IMR-90 (cell line): ENCODE measurements at regions not wholly inside any gene's neighbourhood (a gene's known extent, or its start where the extent isn't known, plus 50 kb on each side); places are given as distances from the start of the nearest gene placed in this dataset.

Experiments
- ATAC-seq: fragments of 200-7000 bp; cut with Tn5 transposase; 2 replicates; pipeline ENCODE4 v1.9.1; 2020; ENCODE audit warnings: low read depth, mild to moderate bottlenecking, moderate library complexity
- BruUV-seq: library from RNA; stranded (reverse); fragments of 400-500 nt; replicated peaks from 2 replicates; lab custom pipeline; 2021; lab: Mats Ljungman, UMichigan
- CTCF ChIA-PET: fragments of 300-600 bp; formaldehyde crosslinking; extraction: SDS; loops from one replicate; lab custom pipeline; 2021; ENCODE audit warnings: antibody characterized with exemption; lab: Yijun Ruan, JAX
- POLR2A ChIA-PET: fragments of 300-600 bp; sonication (Branson Sonifier 250); formaldehyde crosslinking; loops from one replicate; lab custom pipeline; 2022; ENCODE audit warnings: antibody characterized with exemption; ENCODE audit not compliant: unreplicated experiment; lab: Charles Lee
- DNase-seq: peaks from one replicate; pipeline ENCODE4 v3.0.0; 2013
- H2AFZ ChIP-seq: replicated peaks from 2 replicates; pipeline ENCODE3; 2013; ENCODE audit warnings: low read length, mild to moderate bottlenecking; ENCODE audit not compliant: poor library complexity
- H2AK5ac ChIP-seq: 2 replicates; pipeline ENCODE4 v1.6.1; 2013; ENCODE audit warnings: low read depth, low read length, inconsistent platforms
- H2AK9ac ChIP-seq: replicated peaks from 2 replicates; pipeline ENCODE3; 2013; ENCODE audit warnings: mild to moderate bottlenecking, low read depth, low read length, moderate library complexity; ENCODE audit not compliant: poor library complexity
- H2BK120ac ChIP-seq: 2 replicates; pipeline ENCODE4 v1.6.1; 2013; ENCODE audit warnings: low read depth, low read length, inconsistent platforms
- H2BK15ac ChIP-seq: 3 replicates; pipeline ENCODE4 v1.6.1; 2013; ENCODE audit warnings: low read depth, low read length, inconsistent platforms
- H2BK20ac ChIP-seq: 2 replicates; pipeline ENCODE4 v1.6.1; 2013; ENCODE audit warnings: low read depth, mild to moderate bottlenecking, inconsistent platforms, low read length, moderate library complexity
- H2BK5ac ChIP-seq: 2 replicates; pipeline ENCODE4 v1.6.1; 2013; ENCODE audit warnings: mild to moderate bottlenecking, low read depth, low read length, inconsistent platforms; ENCODE audit not compliant: poor library complexity, severe bottlenecking
- H3K14ac ChIP-seq: replicated peaks from 2 replicates; pipeline ENCODE4 v1.6.1; 2013; ENCODE audit warnings: low read depth, low read length, inconsistent platforms
- H3K18ac ChIP-seq: 2 replicates; pipeline ENCODE4 v1.6.1; 2013; ENCODE audit warnings: low read depth, low read length, control low read depth
- H3K23ac ChIP-seq: 2 replicates; pipeline ENCODE4 v1.6.1; 2013; ENCODE audit warnings: low read depth, low read length, inconsistent platforms
- H3K27ac ChIP-seq: 2 replicates; pipeline ENCODE4 v1.5.1; 2013; ENCODE audit warnings: mild to moderate bottlenecking, control low read depth, low read length; ENCODE audit not compliant: insufficient read depth
- H3K27me3 ChIP-seq: 2 replicates; pipeline ENCODE4 v1.6.1; 2013; ENCODE audit warnings: low read length; ENCODE audit not compliant: control insufficient read depth, insufficient read depth
- H3K36me3 ChIP-seq: 2 replicates; pipeline ENCODE4 v1.6.1; 2013; ENCODE audit warnings: low read length, mixed read lengths; ENCODE audit not compliant: control insufficient read depth, insufficient read depth
- H3K4ac ChIP-seq: 2 replicates; pipeline ENCODE4 v1.6.1; 2013; ENCODE audit warnings: low read depth, low read length, inconsistent platforms
- H3K4me1 ChIP-seq: 2 replicates; pipeline ENCODE4 v1.6.1; 2013; ENCODE audit warnings: low read length, mixed read lengths; ENCODE audit not compliant: control insufficient read depth, insufficient read depth
- H3K4me2 ChIP-seq: 2 replicates; pipeline ENCODE4 v1.6.1; 2013; ENCODE audit warnings: low read depth, mild to moderate bottlenecking, control low read depth, low read length, moderate library complexity
- H3K4me3 ChIP-seq: 2 replicates; pipeline ENCODE4 v1.5.1; 2013; ENCODE audit warnings: low read depth, mild to moderate bottlenecking, control low read depth, low read length, moderate library complexity; ENCODE audit not compliant: insufficient read depth
- H3K56ac ChIP-seq: 2 replicates; pipeline ENCODE4 v1.6.1; 2013; ENCODE audit warnings: low read length, inconsistent platforms; ENCODE audit not compliant: insufficient read depth; ENCODE audit errors: extremely low read depth
- H3K79me1 ChIP-seq, 2 experiments: 2 replicates each; pipeline ENCODE4 v1.6.1; 2013; ENCODE audit warnings: low read length in 2 of 2, inconsistent platforms in 1 of 2, low read depth in 1 of 2
- H3K9ac ChIP-seq: 2 replicates; pipeline ENCODE4 v1.6.1; 2013; ENCODE audit warnings: low read depth, low read length, control low read depth
- H3K9me1 ChIP-seq: 2 replicates; pipeline ENCODE4 v1.6.1; 2013; ENCODE audit warnings: low read length, inconsistent platforms; ENCODE audit not compliant: insufficient read depth
- H3K9me3 ChIP-seq: 2 replicates; pipeline ENCODE4 v1.6.1; 2013; ENCODE audit warnings: low read length; ENCODE audit not compliant: control insufficient read depth, insufficient read depth
- H4K20me1 ChIP-seq: 2 replicates; pipeline ENCODE4 v1.6.1; 2013; ENCODE audit warnings: low read length, inconsistent platforms; ENCODE audit not compliant: insufficient read depth
- H4K5ac ChIP-seq: 2 replicates; pipeline ENCODE4 v1.6.1; 2013; ENCODE audit warnings: mild to moderate bottlenecking, low read depth, low read length, control low read depth
- H4K8ac ChIP-seq, 2 experiments: 2 replicates each; pipeline ENCODE4 v1.6.1; 2013; ENCODE audit warnings: low read depth in 2 of 2, low read length in 2 of 2, control low read depth in 1 of 2, inconsistent platforms in 1 of 2
- H4K91ac ChIP-seq: 2 replicates; pipeline ENCODE4 v1.6.1; 2013; ENCODE audit warnings: low read depth, low read length, inconsistent platforms; ENCODE audit not compliant: insufficient read depth
- BHLHE40 ChIP-seq: fragments of 150-350 bp; IDR thresholded peaks from 2 replicates; pipeline ENCODE4 v1.6.1; 2016; ENCODE audit warnings: mild to moderate bottlenecking, low read depth, low read length
- CEBPB ChIP-seq: IDR thresholded peaks from 2 replicates; pipeline ENCODE4 v1.6.1; 2012; ENCODE audit warnings: low read depth, low read length, improper control_type of control experiment
- CHD1 ChIP-seq: IDR thresholded peaks from 2 replicates; pipeline ENCODE4 v1.6.1; 2012; ENCODE audit warnings: low read depth, low read length, improper control_type of control experiment
- CTCF ChIP-seq: conservative IDR thresholded peaks from 2 replicates; pipeline ENCODE4 v1.5.1; 2012; ENCODE audit warnings: mild to moderate bottlenecking, low read depth, low read length, improper control_type of control experiment
- ELK1 ChIP-seq: fragments of 150-350 bp; IDR thresholded peaks from 2 replicates; pipeline ENCODE4 v1.6.1; 2016; ENCODE audit warnings: low read depth, mild to moderate bottlenecking, low read length, moderate library complexity, borderline replicate concordance
- FOS ChIP-seq: fragments of 150-350 bp; IDR thresholded peaks from 2 replicates; pipeline ENCODE4 v1.6.1; 2016; ENCODE audit warnings: low read depth, low read length
- MAFK ChIP-seq: IDR thresholded peaks from 2 replicates; pipeline ENCODE4 v1.6.1; 2012; ENCODE audit warnings: low read depth, low read length, improper control_type of control experiment
- MAZ ChIP-seq: IDR thresholded peaks from 2 replicates; pipeline ENCODE4 v1.6.1; 2012; ENCODE audit warnings: low read depth, mild to moderate bottlenecking, low read length, improper control_type of control experiment, moderate library complexity, borderline replicate concordance
- MXI1 ChIP-seq: IDR thresholded peaks from 2 replicates; pipeline ENCODE4 v1.6.1; 2012; ENCODE audit warnings: low read depth, mild to moderate bottlenecking, low read length, moderate library complexity, borderline replicate concordance
- NFE2L2 ChIP-seq: fragments of 150-350 bp; IDR thresholded peaks from 2 replicates; pipeline ENCODE4 v1.6.1; 2016; ENCODE audit warnings: low read depth, mild to moderate bottlenecking, low read length
- POLR2A ChIP-seq: IDR thresholded peaks from 2 replicates; pipeline ENCODE4 v1.6.1; 2012; ENCODE audit warnings: mild to moderate bottlenecking, low read depth, low read length
- RAD21 ChIP-seq: IDR thresholded peaks from 2 replicates; pipeline ENCODE4 v1.6.1; 2012; ENCODE audit warnings: low read length, improper control_type of control experiment
- RCOR1 ChIP-seq: IDR thresholded peaks from 2 replicates; pipeline ENCODE4 v1.6.1; 2012; ENCODE audit warnings: mild to moderate bottlenecking, low read length, improper control_type of control experiment; ENCODE audit not compliant: insufficient replicate concordance
- RFX5 ChIP-seq: IDR thresholded peaks from 2 replicates; pipeline ENCODE4 v1.8.0; 2012; ENCODE audit warnings: low read depth, mild to moderate bottlenecking, low read length, moderate library complexity
- SMC3 ChIP-seq: fragments of 150-350 bp; IDR thresholded peaks from 2 replicates; pipeline ENCODE4 v1.6.1; 2016; ENCODE audit warnings: low read depth, mild to moderate bottlenecking, antibody characterized with exemption, low read length, moderate library complexity
- USF2 ChIP-seq: fragments of 150-350 bp; IDR thresholded peaks from 2 replicates; pipeline ENCODE4 v1.6.1; 2017; ENCODE audit warnings: mild to moderate bottlenecking, antibody characterized with exemption, low read length, low read depth
- WGBS, 2 experiments: methylation state at CpG; one replicate each; pipeline versions ENCODE4 v1.1.5 to v1.1.7; 2013; ENCODE audit warnings: missing lambda C conversion rate in 2 of 2; ENCODE audit not compliant: insufficient read length in 1 of 2; ENCODE audit errors: extremely low coverage in 2 of 2; 5-methylcytosine and 5-hydroxymethylcytosine counted together
- dilution Hi-C: fragments of 300-500 bp; cut with HindIII; formaldehyde crosslinking; loops from one replicate; pipeline ENCODE4 v1.14.3; 2018; ENCODE audit warnings: low sequenced_read_pairs; ENCODE audit not compliant: unreplicated experiment
- in situ Hi-C: fragments of 300-500 bp; cut with MboI; formaldehyde crosslinking; loops from 3 replicates; pipeline ENCODE4 v1.14.3; 2019; ENCODE audit warnings: low sequenced_read_pairs, inconsistent platforms, mixed read lengths
- intact Hi-C: fragments of 100-400 bp; cut with micrococcal nuclease; formaldehyde crosslinking; loops from 2 replicates; pipeline ENCODE4 v1.10.0; 2022

GRCh38 chr18:61690418-61691138 lies 202.2 kb downstream of the RNF152 start:
- Histone ChIP-seq H4K20me1 (no peaks in the 10 kb centered on the region), H3K4me2 (no peak overlapping the region), H2BK20ac (no peak overlapping the region), H4K91ac (no peak overlapping the region), H3K27me3 (no peaks in the 10 kb centered on the region), H3K9me1 (no peaks in the 10 kb centered on the region), H3K56ac (no peak overlapping the region), H2BK5ac (no peak overlapping the region), H3K79me1 (no peaks in the 10 kb centered on the region), H3K27ac (no peak overlapping the region), H3K4me3 (no peak overlapping the region), H3K4me1 (no peaks in the 10 kb centered on the region; the same call in 1 of the 2 replicates), H3K23ac (no peak overlapping the region), H3K18ac (no peak overlapping the region), H2BK15ac (no peak overlapping the region), H3K14ac (no peak overlapping the region), H3K9ac (no peak overlapping the region), H4K5ac (no peak overlapping the region), H2BK120ac (no peak overlapping the region), H2AK9ac (no peak overlapping the region), H3K36me3 (no peaks in the 10 kb centered on the region), H4K8ac (no peak overlapping the region), H2AK5ac (no peak overlapping the region), H2AFZ (no peak overlapping the region), H3K9me3 (no peaks in the 10 kb centered on the region), H3K4ac (no peak overlapping the region)
- dilution Hi-C loops, result no loop called here
- CTCF ChIA-PET, result no interaction called here
- BruUV-seq, result no TSS peak
- POLR2A ChIA-PET, result no interaction called here
- 83% methylated on average over 1 of the region's 5 CpGs; no CpG with 5 or more reads in 1 of the 2 experiments for WGBS, 2 experiments
- TF ChIP-seq POLR2A, result no peak
- no peak for TF ChIP-seq CEBPB
- TF ChIP-seq BHLHE40, result no peak
- TF ChIP-seq SMC3, result no peak
- no peak for TF ChIP-seq RFX5
- no peak for TF ChIP-seq USF2
- no peak for TF ChIP-seq MAFK
- no peak for TF ChIP-seq ELK1
- no peak for TF ChIP-seq MAZ
- no peak for TF ChIP-seq CHD1
- no peak for TF ChIP-seq FOS
- no peak for TF ChIP-seq RAD21
- no peak for TF ChIP-seq NFE2L2
- TF ChIP-seq MXI1, result no peak
- no peak for TF ChIP-seq CTCF
- TF ChIP-seq RCOR1, result no peak
- DNase-seq (no peak), ATAC-seq (no peak)
- in situ Hi-C loops, result no loop called here
- intact Hi-C loops, result no loop called here
